Activated CD4-positive, alpha-beta T cell treated with anti-CD3 and anti-CD28 coated beads, Interleukin-2, amount 10 ng/mL, durations not matched to agents 7 days and 5 days (primary cell): ENCODE measurements at regions not wholly inside any gene's neighbourhood (a gene's known extent, or its start where the extent isn't known, plus 50 kb on each side); places are given as distances from the start of the nearest gene placed in this dataset.
A peak's percentile ranks its signal among the peaks of the same experiment; 100 is the strongest.

Source experiments
- CTCF ChIA-PET: fragments of 350-600 bp; sonication (Branson Sonifier 250); formaldehyde crosslinking; loops from one replicate; lab custom pipeline; 2021; ENCODE audit warnings: antibody characterized with exemption; lab: Charles Lee
- POLR2A ChIA-PET: fragments of 350-600 bp; sonication (Branson Sonifier 250); formaldehyde crosslinking; loops from one replicate; lab custom pipeline; 2021; ENCODE audit warnings: antibody characterized with exemption; lab: Charles Lee
- DNase-seq: peaks from one replicate; pipeline ENCODE4 v3.0.0-alpha.2; 2020
- H3K27ac Mint-ChIP-seq: one replicate; pipeline ENCODE4 v1.8.0; 2021; ENCODE audit warnings: mild to moderate bottlenecking, moderate library complexity, mixed read lengths
- H3K27me3 Mint-ChIP-seq: one replicate; pipeline ENCODE4 v1.8.0; 2021; ENCODE audit warnings: mixed read lengths
- H3K36me3 Mint-ChIP-seq: one replicate; pipeline ENCODE4 v1.8.0; 2021; ENCODE audit warnings: low read depth, mixed read lengths
- H3K4me1 Mint-ChIP-seq: one replicate; pipeline ENCODE4 v1.8.0; 2021; ENCODE audit warnings: mixed read lengths
- H3K4me3 Mint-ChIP-seq: one replicate; pipeline ENCODE4 v1.8.0; 2021; ENCODE audit warnings: mild to moderate bottlenecking, moderate library complexity, mixed read lengths
- H3K9me3 Mint-ChIP-seq: one replicate; pipeline ENCODE4 v1.8.0; 2021; ENCODE audit warnings: mixed read lengths

DNA sequence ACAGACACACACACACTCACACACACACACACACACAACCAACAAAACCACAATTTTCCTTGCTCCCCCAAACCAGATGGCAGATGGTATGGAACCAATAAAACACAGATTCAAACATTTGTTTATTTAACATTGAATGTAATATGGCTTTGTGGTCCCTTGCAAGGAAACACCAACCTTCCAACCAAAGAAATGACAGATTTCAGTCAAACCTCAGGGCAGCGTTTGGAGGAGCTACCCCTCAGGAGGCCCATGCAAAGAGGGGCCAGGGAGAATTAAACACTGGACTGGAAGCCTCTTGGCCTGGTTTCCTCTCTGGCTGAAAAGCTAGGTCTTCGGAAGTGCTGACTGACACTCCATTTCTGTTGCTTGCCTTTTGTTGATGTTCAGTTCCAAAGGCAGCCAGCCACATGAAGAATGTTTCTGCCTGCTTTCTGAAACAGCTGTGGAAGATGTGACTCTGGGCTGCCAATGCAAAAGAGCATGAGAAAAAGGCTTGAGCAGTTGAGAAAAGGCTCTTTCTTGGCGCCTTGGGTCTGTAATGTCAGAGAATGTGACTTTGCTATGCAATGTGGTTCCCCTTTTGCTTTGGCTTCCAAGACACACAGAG, 296.1 kb downstream of the RPLP1 start:
- Mint-ChIP-seq H3K27me3 (peaks cover 8% of the 10 kb centered on the region), H3K36me3 (peaks cover 31% of the 10 kb centered on the region), H3K4me1 (peaks cover 69% of the 10 kb centered on the region), H3K4me3 (no peak overlapping the region), H3K27ac (no peak overlapping the region), H3K9me3 (peaks cover 21% of the 10 kb centered on the region)
- no peak for DNase-seq
- CTCF ChIA-PET = interaction anchor here (1.3 to 3.2 kb wide), 3 partner anchors 8 to 28 kb away, joined by 4 to 12 read pairs (median 4); no protein-coding TSS in a partner anchor
- POLR2A ChIA-PET = no interaction called here

DNA sequence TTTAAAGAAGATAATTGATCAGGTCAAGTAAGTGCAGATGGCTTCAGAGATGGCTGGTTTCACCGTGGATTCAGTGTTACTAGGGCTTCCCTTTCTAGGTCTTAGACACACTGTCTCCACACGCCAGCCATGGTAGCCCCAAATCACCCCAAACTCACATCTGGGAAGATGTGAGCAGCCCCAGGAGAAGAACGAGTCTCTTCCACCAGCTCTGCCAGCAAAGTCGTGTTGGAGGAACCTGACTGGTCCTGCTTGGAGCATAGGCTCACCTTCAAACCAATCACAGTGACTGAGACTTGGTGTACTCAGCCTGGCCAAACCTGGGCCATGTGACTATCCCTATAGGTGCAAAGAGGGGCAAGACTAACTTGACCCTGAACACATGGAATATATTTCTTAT, 296.7 kb downstream of the RPLP1 start:
- Mint-ChIP-seq H3K4me3 (no peak overlapping the region), H3K27me3 (peaks cover 8% of the 10 kb centered on the region), H3K4me1 (peaks cover 69% of the 10 kb centered on the region), H3K36me3 (peaks cover 36% of the 10 kb centered on the region), H3K9me3 (peaks cover 22% of the 10 kb centered on the region), H3K27ac (no peak overlapping the region)
- ChIA-PET CTCF (interaction anchor here (1.3 to 3.2 kb wide), 5 partner anchors 8 to 29 kb away, joined by 3 to 12 read pairs (median 4); no protein-coding TSS in a partner anchor), POLR2A (no interaction called here)
- no peak for DNase-seq

DNA sequence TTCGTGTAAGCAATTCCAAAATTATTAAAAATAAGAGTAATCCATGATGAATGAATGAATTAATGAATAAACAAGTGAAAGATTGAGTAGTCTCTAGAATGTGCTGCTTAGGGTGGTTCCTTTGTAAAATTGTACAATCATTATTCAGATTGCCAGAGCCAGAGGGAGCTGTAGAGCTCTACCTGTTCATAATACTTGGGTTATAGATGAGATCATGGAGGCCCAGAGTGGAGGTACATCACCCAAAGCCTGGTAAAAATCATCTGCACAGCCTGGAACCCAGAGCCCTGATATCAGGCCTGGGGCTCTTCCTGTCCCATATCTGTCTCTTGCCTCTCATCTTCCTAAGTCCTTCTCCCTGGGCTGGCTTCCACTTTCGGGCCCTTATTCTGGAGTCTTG, 297.2 kb downstream of the RPLP1 start:
- Mint-ChIP-seq H3K9me3 (peaks cover 27% of the 10 kb centered on the region), H3K27ac (no peak overlapping the region), H3K27me3 (peaks cover 13% of the 10 kb centered on the region), H3K4me1 (peaks cover 69% of the 10 kb centered on the region), H3K4me3 (no peak overlapping the region), H3K36me3 (peaks cover 41% of the 10 kb centered on the region)
- CTCF ChIA-PET = interaction anchor here (1.3 to 3.2 kb wide), 3 partner anchors 15 to 30 kb away, joined by 3 to 12 read pairs (median 5); no protein-coding TSS in a partner anchor
- no peak for DNase-seq
- POLR2A ChIA-PET = no interaction called here

DNA sequence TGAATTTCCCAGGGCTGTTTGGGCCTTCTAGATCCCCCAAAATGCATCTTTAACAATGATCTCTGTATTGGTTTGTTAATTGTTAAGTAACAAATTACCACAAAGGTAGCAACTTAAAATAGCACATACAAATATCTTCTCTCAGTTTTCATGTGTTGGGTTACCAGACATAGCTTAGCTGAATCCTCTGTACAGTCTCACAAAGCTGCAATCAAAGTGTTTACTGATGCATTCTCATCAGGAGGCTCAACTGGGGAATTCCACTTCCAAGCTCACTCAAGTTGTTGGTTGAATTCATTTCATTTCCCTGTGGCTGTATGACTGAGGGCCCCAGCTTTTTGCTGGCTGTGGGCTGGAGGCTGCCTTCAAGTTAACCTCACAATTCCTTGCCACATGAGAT, 297.6 kb downstream of the RPLP1 start:
- Mint-ChIP-seq H3K27ac (no peak overlapping the region), H3K27me3 (peaks cover 13% of the 10 kb centered on the region)
- POLR2A ChIA-PET = no interaction called here

DNA sequence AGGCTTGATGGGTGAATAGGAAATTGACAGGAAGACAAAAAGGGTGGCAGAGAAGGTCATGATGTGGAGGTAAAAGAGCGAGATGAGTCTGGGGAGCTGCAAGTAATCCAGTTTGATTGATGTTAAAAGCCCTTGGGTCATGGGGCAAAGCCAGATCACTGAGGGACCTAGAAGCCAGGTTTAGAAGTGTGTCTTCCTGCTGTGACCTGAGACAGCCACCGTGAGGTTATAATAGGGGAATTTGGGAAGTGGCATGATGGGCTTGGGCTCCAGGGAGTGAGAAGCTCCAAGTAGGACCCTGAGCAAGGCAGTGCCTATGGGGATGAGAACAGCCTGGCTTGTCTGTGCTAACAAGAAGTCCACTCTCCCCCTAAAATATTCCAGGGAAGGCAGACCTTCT, 298.5 kb downstream of the RPLP1 start:
- peaks cover 27% of the 10 kb centered on the region for H3K9me3 Mint-ChIP-seq
- peaks cover 77% of the 10 kb centered on the region for H3K4me1 Mint-ChIP-seq
- H3K36me3 Mint-ChIP-seq = peaks cover 44% of the 10 kb centered on the region
- ChIA-PET POLR2A (no interaction called here), CTCF (interaction anchor here (0.6 to 1.5 kb wide), 3 partner anchors 10 to 83 kb away, joined by 3 to 4 read pairs (median 3); no protein-coding TSS in a partner anchor)
- peak overlapping the region; percentile 3 for H3K27ac Mint-ChIP-seq
- peaks cover 13% of the 10 kb centered on the region for H3K27me3 Mint-ChIP-seq
- H3K4me3 Mint-ChIP-seq = no peak overlapping the region
- peak; percentile 5 for DNase-seq

More for the DNA sequence above, 297.6 kb downstream of the RPLP1 start:
- no peak overlapping the region for H3K4me3 Mint-ChIP-seq
- peaks cover 27% of the 10 kb centered on the region for H3K9me3 Mint-ChIP-seq
- H3K36me3 Mint-ChIP-seq = peaks cover 42% of the 10 kb centered on the region
- CTCF ChIA-PET = interaction anchor here (1.3 to 3.2 kb wide), 3 partner anchors 16 to 30 kb away, joined by 3 to 12 read pairs (median 5); no protein-coding TSS in a partner anchor
- peaks cover 70% of the 10 kb centered on the region for H3K4me1 Mint-ChIP-seq
- DNase-seq = no peak

DNA sequence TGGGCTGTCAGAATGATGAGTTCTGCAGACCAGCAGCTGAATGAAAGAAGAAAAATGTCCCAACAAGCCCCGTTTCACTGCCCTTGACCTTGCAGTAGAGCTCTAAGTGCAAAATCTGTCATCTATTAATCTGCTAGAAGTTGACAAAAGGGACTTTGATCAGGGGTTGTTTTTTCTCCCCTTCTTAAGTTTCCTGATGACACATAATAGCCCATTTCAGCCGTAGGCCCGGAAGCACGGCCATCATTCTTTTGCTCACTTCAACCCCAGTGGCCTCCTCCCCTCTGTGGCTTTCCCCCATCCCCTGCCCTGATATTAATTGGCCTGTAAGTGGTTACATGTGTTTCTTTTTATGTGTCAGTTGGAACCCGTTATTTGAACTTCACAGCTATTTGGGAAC, 298.9 kb downstream of the RPLP1 start:
- peaks cover 44% of the 10 kb centered on the region for H3K36me3 Mint-ChIP-seq
- peak; percentile 4 for DNase-seq
- H3K27ac Mint-ChIP-seq = no peak overlapping the region
- H3K9me3 Mint-ChIP-seq = peaks cover 27% of the 10 kb centered on the region
- H3K4me3 Mint-ChIP-seq = no peak overlapping the region
- H3K4me1 Mint-ChIP-seq = peaks cover 81% of the 10 kb centered on the region
- H3K27me3 Mint-ChIP-seq = peaks cover 13% of the 10 kb centered on the region
- ChIA-PET POLR2A (no interaction called here), CTCF (interaction anchor here (0.6 to 1.5 kb wide), 3 partner anchors 9 to 84 kb away, joined by 3 to 4 read pairs (median 3); no protein-coding TSS in a partner anchor)

DNA sequence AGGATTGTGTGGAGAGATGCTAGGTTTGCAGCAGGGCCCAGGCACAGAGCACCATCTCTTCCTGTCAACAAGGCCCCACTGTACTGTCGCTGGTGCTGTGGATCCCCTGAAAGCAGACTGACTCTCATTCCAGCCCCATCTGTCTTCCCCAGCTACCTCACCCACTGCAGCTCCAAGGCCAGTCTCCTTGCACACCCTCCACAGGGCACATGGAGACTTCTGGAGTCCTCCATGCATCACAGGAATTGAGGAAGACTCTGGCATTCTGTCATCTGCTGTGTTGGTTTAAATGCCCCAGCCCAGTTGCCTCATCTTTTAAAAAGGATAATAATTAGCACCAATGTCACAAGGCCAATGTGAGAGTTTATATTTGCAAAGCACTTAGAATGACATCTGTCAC, 301.2 kb downstream of the RPLP1 start:
- Mint-ChIP-seq H3K9me3 (peaks cover 29% of the 10 kb centered on the region), H3K27me3 (peaks cover 6% of the 10 kb centered on the region), H3K4me1 (peaks cover 93% of the 10 kb centered on the region), H3K27ac (no peak overlapping the region), H3K36me3 (peaks cover 45% of the 10 kb centered on the region), H3K4me3 (no peak overlapping the region)
- ChIA-PET CTCF (interaction anchor here (1.2 to 1.9 kb wide), 3 partner anchors 11 to 713 kb away, joined by 3 to 6 read pairs (median 3); no protein-coding TSS in a partner anchor), POLR2A (no interaction called here)
- no peak for DNase-seq

DNA sequence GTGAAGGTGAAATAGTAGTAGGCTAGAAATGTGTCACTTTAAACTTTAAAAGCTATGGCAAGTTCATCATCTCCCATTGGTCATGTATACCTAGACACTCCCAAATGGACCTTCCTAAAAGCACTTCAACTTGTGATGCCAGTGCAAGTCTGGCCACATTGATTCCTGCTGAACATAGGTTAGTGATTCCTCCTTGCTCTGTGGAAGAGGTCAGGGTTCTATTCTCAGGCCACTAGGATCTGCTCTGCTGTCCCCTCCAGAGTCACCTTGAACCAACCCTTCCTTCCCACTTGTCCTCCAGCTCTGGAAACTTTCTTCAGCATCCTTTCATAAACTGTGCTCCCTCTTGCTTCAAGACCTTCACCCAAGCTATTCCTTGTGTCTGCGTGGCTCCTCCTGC, 301.7 kb downstream of the RPLP1 start:
- H3K36me3 Mint-ChIP-seq = peaks cover 50% of the 10 kb centered on the region
- peak overlapping the region; percentile 45 for H3K4me3 Mint-ChIP-seq
- CTCF ChIA-PET = interaction anchor here (1.4 to 1.9 kb wide), 2 partner anchors 11 to 712 kb away, joined by 3 to 6 read pairs; no protein-coding TSS in a partner anchor
- peak overlapping the region; percentile 79 for H3K27ac Mint-ChIP-seq
- POLR2A ChIA-PET = no interaction called here
- peaks cover 6% of the 10 kb centered on the region for H3K27me3 Mint-ChIP-seq
- peaks cover 33% of the 10 kb centered on the region for H3K9me3 Mint-ChIP-seq
- H3K4me1 Mint-ChIP-seq = peaks cover 93% of the 10 kb centered on the region
- DNase-seq = no peak

DNA sequence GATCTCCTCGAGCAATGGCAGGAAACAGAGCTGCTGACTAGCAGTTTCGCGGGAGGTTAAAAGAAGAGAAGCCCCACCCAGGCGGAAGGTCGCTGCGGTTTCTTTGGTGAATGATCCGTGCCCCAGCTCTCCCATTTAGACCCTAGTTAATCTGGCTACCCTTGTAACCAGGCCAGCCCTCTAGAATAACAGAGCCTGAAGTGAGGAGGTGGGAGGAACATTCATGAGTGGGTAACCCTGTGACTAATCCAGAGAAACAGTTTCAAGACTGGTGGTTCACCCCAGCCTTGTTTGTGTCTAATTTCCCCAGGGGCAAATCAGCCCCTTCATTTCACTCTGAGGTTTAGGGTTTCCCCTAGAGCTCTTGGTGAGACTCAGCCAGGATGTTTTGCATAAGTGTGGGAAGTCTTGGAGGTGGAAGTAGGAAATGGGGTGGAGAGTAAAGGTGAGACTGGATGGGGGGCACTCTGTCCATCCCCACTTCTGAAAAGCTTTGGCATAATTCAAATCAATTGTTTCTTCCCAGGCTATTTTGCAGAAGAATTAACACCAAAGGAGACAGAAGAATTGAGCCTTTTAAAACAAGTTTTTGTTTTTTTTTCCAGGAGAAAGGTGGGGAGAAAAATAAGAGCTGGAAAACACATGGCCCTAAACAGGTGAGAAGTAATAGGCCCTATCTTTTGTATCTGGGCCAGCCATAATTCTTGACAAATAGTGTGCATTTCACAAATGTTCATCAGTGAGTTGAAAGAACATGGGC, 303.1 kb downstream of the RPLP1 start:
- Mint-ChIP-seq H3K27me3 (peaks cover 6% of the 10 kb centered on the region), H3K9me3 (peaks cover 33% of the 10 kb centered on the region), H3K4me1 (peaks cover 94% of the 10 kb centered on the region), H3K27ac (peak overlapping the region; percentile 79), H3K4me3 (peak overlapping the region; percentile 45), H3K36me3 (peaks cover 43% of the 10 kb centered on the region)
- ChIA-PET POLR2A (interaction anchor here (1.3 kb wide), 1 partner anchor 41 kb away, joined by 6 read pairs; no protein-coding TSS in a partner anchor), CTCF (interaction anchor here (0.8 to 1.9 kb wide), 5 partner anchors 10 to 31 kb away, joined by 3 to 7 read pairs (median 4); no protein-coding TSS in a partner anchor)
- peak; percentile 90 for DNase-seq

DNA sequence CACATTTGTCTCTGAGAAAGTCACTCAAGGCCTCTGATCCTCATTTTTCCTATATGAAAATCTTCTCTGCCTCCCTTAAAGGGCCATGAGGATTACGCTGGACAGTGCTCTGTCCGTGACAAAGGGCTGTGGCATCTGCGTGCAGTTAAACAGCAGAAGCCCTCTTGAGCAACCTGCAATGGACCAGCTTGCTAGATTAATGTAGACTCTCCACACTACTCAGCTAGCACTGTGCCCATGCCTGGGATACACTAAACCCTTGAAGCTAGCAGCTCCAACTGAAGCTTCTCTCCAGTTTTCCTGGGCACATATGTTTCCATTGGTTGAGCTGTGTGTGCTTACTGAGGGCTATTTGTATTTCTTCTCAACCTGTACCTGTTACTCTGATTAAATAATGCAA, 303.8 kb downstream of the RPLP1 start:
- H3K9me3 Mint-ChIP-seq = peaks cover 37% of the 10 kb centered on the region
- H3K27ac Mint-ChIP-seq = peak overlapping the region; percentile 67
- no peak for DNase-seq
- H3K27me3 Mint-ChIP-seq = peaks cover 6% of the 10 kb centered on the region
- CTCF ChIA-PET = interaction anchor here (0.6 to 1.1 kb wide), 5 partner anchors 8 to 32 kb away, joined by 3 to 7 read pairs (median 4); no protein-coding TSS in a partner anchor
- POLR2A ChIA-PET = no interaction called here
- no peak overlapping the region for H3K4me3 Mint-ChIP-seq
- H3K4me1 Mint-ChIP-seq = peaks cover 94% of the 10 kb centered on the region
- peaks cover 46% of the 10 kb centered on the region for H3K36me3 Mint-ChIP-seq

DNA sequence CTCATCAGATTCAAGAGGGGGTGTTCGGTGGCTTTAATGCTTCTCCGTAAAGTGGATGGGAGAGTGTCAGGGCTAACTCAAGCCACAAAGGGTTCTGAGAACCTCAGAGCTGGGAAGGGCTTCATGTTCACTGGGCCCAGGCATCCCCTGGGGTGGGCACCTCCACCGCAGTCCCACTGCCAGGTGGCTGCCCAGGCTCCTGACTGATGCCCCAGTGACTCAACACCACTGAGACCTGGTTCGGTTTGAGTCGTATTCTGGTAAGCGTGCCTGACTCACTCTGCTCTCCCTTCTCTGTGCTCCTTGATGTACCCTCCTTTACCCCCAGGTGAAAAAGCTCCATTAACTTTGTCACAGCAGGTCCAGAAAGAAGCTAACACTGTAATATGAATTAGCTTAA, 304.6 kb downstream of the RPLP1 start:
- ChIA-PET POLR2A (no interaction called here), CTCF (interaction anchor here (0.6 to 2.5 kb wide), 7 partner anchors 8 to 731 kb away, joined by 3 to 12 read pairs (median 4); no protein-coding TSS in a partner anchor)
- Mint-ChIP-seq H3K4me3 (no peak overlapping the region), H3K9me3 (peaks cover 35% of the 10 kb centered on the region), H3K36me3 (peaks cover 40% of the 10 kb centered on the region), H3K4me1 (peaks cover 97% of the 10 kb centered on the region), H3K27me3 (peaks cover 6% of the 10 kb centered on the region), H3K27ac (peak overlapping the region; percentile 43)
- DNase-seq = no peak

DNA sequence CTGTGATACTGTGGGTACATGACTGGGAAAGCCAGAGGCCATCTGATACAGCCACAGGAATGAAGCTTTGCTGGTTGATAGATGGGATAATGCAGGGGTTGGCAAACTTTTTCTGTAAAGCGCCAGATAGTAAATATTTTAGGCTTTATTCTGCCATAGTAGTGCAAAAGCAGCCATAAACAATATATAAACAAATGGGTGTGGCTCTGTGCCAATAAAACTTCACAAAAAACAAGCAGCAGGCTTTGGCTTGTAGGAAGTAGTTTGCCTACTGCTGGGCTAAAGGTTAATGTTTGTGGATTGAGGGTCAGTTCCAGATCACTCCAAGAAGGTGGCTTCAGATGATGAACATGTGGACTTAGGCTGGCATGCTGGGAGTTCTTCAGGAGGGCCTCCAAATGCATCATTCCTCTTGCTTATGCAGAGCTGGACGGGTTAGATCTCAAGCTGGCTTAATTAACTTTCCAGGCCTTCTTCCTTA, 305.7 kb downstream of the RPLP1 start:
- ChIA-PET POLR2A (no interaction called here), CTCF (interaction anchor here (1.3 to 2.5 kb wide), 3 partner anchors 14 to 44 kb away, joined by 3 to 12 read pairs (median 5); no protein-coding TSS in a partner anchor)
- peak overlapping the region; percentile 82 for H3K27ac Mint-ChIP-seq
- H3K4me3 Mint-ChIP-seq = peak overlapping the region; percentile 36
- peaks cover 98% of the 10 kb centered on the region for H3K4me1 Mint-ChIP-seq
- H3K36me3 Mint-ChIP-seq = peaks cover 36% of the 10 kb centered on the region
- peaks cover 10% of the 10 kb centered on the region for H3K27me3 Mint-ChIP-seq
- H3K9me3 Mint-ChIP-seq = peaks cover 28% of the 10 kb centered on the region
- no peak for DNase-seq
